ENCODE measurements at regions not wholly inside any gene's neighbourhood (a gene's known extent, or its start where the extent isn't known, plus 50 kb on each side); places are given as distances from the start of the nearest gene placed in this dataset.

DNA sequence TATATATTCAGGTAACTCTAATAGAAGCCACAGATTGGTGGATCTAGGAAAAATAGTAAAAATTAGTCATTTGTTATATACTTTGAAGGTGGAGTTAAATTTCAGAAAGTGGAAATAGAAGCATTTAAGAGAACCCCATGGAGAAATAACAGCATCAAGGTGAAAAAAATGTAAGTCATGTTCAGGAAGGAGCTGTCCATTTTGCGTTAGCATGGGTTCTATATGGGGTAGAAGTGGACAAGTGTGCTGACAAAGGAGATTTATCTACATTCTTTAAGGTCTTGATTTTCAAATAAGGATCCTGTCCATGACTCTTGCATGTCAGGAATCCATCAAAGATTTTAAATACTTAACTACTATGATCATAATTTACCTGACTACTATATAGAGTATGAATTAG is 50.2 kb upstream of the ROBO1 start:
- H3K4me3 ChIP-seq (replicated peaks; ENCODE audit: low read depth, low read length), result no peak overlapping the region
- no peak for DNase-seq (ENCODE audit: extremely low read depth, low read depth)
- TF ChIP-seq, protein P1, sequence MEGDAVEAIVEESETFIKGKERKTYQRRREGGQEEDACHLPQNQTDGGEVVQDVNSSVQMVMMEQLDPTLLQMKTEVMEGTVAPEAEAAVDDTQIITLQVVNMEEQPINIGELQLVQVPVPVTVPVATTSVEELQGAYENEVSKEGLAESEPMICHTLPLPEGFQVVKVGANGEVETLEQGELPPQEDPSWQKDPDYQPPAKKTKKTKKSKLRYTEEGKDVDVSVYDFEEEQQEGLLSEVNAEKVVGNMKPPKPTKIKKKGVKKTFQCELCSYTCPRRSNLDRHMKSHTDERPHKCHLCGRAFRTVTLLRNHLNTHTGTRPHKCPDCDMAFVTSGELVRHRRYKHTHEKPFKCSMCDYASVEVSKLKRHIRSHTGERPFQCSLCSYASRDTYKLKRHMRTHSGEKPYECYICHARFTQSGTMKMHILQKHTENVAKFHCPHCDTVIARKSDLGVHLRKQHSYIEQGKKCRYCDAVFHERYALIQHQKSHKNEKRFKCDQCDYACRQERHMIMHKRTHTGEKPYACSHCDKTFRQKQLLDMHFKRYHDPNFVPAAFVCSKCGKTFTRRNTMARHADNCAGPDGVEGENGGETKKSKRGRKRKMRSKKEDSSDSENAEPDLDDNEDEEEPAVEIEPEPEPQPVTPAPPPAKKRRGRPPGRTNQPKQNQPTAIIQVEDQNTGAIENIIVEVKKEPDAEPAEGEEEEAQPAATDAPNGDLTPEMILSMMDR (IDR thresholded peaks at IDR 0.05; ENCODE audit: low read depth, low read length, missing control alignments), result no peak
